HG03575 (cell line): ENCODE measurements at regions not wholly inside any gene's neighbourhood (a gene's known extent, or its start where the extent isn't known, plus 50 kb on each side); places are given as distances from the start of the nearest gene placed in this dataset.
"Not testable (repeated sequence)": the region's sequence is repeated elsewhere in the genome, so short reads cannot be mapped to it uniquely, and the experiment has no call there.

Source experiments
- ATAC-seq: cut with Tn5 transposase; IDR thresholded peaks from one replicate; pipeline ENCODE4 v1.9.1; 2021; ENCODE audit not compliant: unreplicated experiment, insufficient number of reproducible peaks, low FRiP score; ENCODE audit errors: extremely low read depth

GRCh38 chr2:129388870-129389269 is 590.6 kb upstream of the RAB6C start:
- no peak for ATAC-seq

GRCh38 chr2:129393816-129394215 is 585.6 kb upstream of the RAB6C start:
- ATAC-seq = no peak

DNA sequence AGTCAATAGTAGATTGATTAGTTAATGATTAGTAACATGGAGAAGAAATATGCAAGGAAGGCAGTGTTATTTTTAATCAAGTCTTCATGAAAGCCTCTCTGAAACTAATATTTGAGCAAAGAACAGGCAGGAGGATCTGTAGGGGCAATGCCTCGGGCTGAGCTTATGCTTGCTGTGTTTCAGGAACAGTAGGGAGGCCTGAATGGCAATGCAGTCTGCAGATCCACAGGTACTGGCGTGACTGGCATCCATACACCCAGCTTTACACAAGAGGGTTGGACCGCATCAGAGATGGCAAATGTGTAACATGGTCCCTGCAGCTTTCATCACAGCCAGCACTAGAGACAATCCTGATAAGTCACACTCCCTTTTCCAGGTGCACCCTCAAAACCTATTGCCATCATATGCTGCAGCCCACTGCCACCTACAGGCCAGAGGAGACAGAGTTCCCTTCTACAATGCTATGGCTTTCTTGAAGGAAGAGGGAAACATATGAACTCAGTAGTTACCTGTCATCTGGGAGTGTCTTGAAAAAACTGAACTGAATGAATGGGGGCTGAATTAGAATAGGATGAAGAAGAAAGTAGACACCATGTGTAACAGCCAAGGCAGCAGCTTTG is 582.4 kb upstream of the RAB6C start:
- ATAC-seq = no peak

GRCh38 chr2:129400826-129401225 is 578.6 kb upstream of the RAB6C start:
- ATAC-seq = no peak

- no peak for ATAC-seq
These were observed 577.4 kb upstream of the RAB6C start for GRCh38 chr2:129402076-129402475.

DNA sequence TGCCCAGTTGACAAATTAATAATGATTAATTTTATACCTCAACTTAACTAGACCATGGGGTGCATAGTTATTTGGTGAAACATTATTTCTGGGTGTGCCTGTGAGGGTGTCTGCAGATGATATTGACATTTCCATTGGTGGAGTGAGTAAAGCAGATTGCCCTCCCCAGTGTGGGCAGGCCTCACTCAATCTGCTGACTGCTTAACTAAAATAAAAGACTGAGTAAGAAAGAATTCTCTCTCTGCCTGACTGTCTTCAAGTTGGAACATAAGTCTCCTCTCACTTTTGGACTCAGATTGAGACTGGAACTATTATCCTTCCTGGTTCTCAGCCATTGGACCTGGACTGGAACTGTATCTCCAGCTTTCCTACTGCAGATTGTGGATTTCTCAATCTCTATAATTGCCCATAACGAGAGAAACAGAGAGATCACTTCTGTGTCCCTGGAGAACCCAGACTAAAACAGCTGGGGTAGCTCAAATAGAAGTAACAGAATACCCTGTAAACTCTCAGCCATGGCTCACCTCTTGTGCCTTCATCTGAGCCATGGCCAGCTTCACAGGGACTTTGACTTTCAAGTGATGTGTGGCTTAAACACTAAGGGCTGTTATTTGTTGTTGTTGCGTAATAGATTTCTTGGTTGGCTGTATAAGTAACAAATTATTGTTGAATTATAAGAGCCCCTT is 575.3 kb upstream of the RAB6C start:
- no peak for ATAC-seq

DNA sequence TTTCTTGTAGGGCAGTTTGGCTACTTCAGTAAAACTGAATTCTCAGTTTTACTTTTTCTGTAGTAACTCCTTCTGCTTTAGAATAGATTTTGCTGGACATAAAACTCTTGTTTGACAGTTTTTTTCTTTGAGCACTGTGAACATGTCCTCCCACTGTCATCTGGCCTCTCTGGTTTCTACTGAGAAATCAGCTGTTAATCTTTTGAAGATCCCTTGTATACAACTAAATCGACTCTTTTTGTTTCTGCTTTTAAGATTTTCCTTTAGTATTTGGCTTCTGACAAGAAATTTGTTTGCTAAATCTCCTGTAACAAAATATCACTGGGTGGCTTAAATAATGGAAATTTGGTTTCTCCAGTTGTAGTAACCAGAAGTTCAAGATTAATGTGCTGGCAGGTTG is 570.9 kb upstream of the RAB6C start:
- ATAC-seq = no peak

DNA sequence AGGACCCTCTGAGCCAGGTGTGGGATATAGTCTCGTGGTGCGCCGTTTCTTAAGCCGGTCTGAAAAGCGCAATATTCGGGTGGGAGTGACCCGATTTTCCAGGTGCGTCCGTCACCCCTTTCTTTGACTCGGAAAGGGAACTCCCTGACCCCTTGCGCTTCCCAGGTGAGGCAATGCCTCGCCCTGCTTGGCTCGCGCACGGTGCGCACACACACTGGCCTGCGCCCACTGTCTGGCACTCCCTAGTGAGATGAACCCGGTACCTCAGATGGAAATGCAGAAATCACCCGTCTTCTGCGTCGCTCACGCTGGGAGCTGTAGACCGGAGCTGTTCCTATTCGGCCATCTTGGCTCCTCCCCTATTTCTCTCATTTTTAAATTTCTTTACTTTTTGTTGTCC is 562.4 kb upstream of the RAB6C start:
- not testable (repeated sequence) for ATAC-seq

- no peak for ATAC-seq
These were observed 557.4 kb upstream of the RAB6C start for GRCh38 chr2:129422028-129422427.

GRCh38 chr2:129428086-129428660 is 551.3 kb upstream of the RAB6C start:
- no peak for ATAC-seq

DNA sequence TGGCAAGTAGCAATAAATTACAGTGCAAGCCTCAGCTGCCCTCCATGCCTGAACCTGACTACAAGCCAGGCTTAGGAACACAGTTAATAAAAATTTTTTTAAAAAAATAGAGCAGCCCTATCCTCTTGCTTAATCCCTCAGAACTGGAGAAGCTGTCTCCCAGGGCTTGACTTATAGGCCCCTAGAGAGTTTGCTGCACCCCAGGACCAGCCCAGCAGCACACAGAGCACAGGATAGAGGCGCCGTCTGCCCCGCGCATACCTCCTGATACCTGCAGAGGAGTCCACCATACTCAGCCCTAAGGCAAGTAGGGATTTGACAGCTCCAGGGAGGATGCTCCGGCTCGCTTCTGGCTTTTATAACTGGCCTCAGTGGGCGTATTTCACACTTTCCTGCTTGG is 548.6 kb upstream of the RAB6C start:
- no peak for ATAC-seq

DNA sequence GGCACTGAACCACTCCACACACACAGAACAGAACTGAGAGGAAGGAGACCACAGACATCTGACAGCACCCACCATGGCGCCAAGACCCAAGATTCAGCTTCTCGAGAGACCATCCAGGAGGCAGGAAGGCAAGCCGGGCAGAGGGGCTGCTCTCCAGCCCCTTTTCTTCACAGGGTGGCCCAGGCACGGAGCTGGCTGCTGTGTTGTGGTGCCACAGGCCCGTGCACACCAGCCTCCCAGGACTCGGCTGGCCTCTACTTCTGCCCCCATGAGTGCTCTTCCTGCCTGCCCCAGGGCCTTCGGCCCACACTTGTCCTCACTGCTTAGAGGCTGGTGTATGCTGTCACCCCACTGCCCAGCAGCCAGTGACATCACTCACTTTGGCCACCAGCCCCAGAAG is 547.6 kb upstream of the RAB6C start:
- no peak for ATAC-seq

- no peak for ATAC-seq
These were observed 542.7 kb upstream of the RAB6C start for GRCh38 chr2:129436809-129437208.

DNA sequence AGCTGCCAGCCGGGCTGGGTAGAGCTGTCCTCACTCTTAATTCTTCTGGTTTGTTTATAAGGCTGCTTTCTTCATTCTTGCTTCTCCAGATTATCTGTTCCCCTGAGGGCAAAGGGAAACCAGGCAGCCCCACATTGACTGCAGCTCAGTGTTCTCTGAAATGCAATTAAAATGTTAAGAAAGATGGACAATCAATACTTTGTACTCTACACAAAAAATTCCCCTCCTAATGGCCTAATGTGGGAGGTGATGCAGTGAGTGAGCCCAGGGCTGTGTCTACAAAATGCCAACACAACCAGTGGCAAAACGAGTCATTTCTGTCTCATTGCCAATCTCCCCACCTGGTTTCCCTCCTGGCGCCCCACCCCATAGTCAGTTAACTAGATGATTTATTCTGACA is 541.7 kb upstream of the RAB6C start:
- no peak for ATAC-seq

DNA sequence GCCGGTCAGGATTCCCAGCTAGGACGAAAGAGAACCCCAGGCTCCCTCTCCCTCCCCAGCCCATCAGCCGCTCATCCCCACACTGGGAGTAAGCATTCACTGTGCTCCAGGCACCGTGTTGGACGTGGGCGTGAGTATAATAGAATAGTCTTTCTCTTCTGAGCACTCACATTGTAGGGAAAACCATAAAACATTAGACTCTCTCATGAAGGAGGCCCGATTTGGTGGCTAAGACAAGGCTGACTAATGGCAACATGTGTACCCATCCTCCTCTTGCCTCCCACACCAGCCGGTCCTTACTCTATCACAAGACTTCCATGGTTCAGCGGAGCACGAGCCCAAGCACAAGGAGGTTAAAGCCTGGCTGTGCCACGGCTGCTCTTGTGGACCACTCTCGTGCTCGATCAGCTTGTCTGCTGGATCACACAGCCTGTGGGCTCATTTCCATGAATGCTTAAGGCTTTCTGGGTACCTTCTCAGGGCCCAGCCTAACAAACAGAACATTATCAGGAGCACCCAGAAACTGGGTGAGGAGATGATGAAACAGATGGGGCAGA is 540.9 kb upstream of the RAB6C start:
- ATAC-seq = no peak

DNA sequence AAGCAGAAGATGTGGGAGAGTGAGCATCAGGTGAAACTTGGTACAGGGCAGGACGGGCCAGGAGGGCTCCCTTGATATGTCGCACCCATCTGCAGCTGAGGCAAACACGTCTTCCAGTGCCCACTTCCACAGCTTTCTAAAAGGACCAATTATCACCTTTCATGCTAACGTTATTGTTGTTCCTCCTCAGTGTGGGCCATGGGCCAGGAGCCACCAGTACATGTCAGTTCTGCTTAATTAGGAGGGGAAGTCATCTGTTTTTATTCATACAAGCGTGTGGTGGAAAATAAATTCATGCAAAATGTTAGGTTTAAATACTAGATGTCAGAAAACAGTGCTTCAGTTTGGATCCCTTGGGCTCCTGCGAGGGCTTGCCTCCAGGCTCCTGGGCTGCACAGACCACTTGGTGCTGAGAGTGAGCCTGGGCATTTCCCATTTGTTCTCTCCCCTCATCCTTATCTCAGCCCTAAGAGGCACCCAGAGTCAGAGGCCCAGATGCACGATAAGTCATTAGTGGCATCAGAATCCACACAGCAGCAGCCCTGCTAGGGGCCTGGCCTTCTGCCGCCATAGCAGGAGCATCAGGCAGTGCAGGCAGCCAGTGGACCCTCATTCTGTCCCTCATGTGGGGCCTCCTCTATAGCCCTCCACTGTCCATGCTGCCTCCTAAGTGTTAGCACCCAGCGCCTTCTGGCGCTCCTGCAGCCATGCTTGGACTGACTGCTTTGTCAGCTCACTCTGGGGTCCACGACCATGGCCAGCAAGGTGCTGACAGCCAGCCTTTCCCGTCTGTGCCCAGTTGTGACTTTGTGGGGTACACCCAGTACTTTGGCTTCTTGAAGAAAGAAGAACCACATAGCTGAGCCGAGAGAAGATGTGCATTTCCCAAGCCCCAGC is 539.8 kb upstream of the RAB6C start:
- ATAC-seq = no peak

DNA sequence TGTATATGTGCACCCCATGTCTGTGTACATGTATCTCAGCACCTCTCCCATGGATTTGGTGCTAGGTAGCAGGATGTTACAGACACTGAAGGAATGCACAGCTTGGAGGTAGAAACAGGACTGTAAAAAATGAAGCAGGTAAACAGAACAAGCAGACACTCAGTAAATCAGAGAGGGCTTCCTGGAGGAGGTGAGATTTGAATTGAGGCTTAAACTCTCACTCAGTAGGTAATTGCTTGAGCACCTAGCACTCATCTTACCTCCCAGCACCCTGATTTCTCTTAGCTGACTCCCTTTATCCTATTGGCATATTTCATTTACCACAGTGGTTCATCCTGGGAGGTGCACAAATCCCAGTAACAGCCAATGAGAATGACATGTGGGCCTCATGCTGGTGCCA is 537.9 kb upstream of the RAB6C start:
- no peak for ATAC-seq

- ATAC-seq = no peak
These were observed 536.1 kb upstream of the RAB6C start for GRCh38 chr2:129443235-129443864.
